ENCODE measurements at regions not wholly inside any gene's neighbourhood (a gene's known extent, or its start where the extent isn't known, plus 50 kb on each side); places are given as distances from the start of the nearest gene placed in this dataset.

- TF ChIP-seq EZH2 (IDR thresholded peaks at IDR 0.05): no peak
- TF ChIP-seq, protein P1, sequence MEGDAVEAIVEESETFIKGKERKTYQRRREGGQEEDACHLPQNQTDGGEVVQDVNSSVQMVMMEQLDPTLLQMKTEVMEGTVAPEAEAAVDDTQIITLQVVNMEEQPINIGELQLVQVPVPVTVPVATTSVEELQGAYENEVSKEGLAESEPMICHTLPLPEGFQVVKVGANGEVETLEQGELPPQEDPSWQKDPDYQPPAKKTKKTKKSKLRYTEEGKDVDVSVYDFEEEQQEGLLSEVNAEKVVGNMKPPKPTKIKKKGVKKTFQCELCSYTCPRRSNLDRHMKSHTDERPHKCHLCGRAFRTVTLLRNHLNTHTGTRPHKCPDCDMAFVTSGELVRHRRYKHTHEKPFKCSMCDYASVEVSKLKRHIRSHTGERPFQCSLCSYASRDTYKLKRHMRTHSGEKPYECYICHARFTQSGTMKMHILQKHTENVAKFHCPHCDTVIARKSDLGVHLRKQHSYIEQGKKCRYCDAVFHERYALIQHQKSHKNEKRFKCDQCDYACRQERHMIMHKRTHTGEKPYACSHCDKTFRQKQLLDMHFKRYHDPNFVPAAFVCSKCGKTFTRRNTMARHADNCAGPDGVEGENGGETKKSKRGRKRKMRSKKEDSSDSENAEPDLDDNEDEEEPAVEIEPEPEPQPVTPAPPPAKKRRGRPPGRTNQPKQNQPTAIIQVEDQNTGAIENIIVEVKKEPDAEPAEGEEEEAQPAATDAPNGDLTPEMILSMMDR (IDR thresholded peaks at IDR 0.05): no peak
Measured at GRCh38 chr20:61049684-61050083, 202.4 kb upstream of the CDH4 start.
